GM13976 (cell line): ENCODE measurements at regions not wholly inside any gene's neighbourhood (a gene's known extent, or its start where the extent isn't known, plus 50 kb on each side); places are given as distances from the start of the nearest gene placed in this dataset.

ENCODE experiments used
- DNase-seq: peaks from one replicate; pipeline ENCODE4 v3.0.0; 2012; ENCODE audit warnings: low spot score
- in situ Hi-C: fragments of 300-500 bp; cut with MboI; formaldehyde crosslinking; loops from one replicate; pipeline ENCODE4 v1.12.0; 2022; ENCODE audit warnings: low sequenced_read_pairs, mixed read lengths, inconsistent platforms; ENCODE audit not compliant: unreplicated experiment
- TF ChIP-seq, protein P1 (sequence below): IDR thresholded peaks from 2 replicates; pipeline ENCODE4 v1.5.1; 2012; ENCODE audit warnings: borderline replicate concordance, mild to moderate bottlenecking; ENCODE audit not compliant: insufficient read depth; ENCODE audit errors: extremely low read depth, missing control alignments, control extremely low read depth

DNA sequence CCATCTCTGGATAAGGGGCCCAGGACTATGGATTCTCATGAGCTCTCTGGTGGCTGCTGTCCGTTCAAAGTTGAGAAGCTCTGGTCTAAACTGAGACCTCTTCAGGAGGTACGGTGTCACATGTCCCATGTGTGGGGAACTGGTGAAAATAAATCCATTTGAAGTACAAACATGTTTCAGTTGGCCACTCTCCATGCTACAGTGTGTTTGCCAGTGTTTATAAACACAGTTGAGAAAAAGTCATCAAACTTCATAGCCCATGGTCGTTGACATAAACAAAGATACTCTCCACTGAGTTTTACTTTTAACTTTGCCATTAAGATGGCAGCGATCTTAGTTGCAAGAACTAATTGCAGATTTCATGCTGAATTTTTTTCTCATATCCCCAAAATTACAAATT lies 72.8 kb downstream of the PSMG1 start:
- TF ChIP-seq, protein P1, sequence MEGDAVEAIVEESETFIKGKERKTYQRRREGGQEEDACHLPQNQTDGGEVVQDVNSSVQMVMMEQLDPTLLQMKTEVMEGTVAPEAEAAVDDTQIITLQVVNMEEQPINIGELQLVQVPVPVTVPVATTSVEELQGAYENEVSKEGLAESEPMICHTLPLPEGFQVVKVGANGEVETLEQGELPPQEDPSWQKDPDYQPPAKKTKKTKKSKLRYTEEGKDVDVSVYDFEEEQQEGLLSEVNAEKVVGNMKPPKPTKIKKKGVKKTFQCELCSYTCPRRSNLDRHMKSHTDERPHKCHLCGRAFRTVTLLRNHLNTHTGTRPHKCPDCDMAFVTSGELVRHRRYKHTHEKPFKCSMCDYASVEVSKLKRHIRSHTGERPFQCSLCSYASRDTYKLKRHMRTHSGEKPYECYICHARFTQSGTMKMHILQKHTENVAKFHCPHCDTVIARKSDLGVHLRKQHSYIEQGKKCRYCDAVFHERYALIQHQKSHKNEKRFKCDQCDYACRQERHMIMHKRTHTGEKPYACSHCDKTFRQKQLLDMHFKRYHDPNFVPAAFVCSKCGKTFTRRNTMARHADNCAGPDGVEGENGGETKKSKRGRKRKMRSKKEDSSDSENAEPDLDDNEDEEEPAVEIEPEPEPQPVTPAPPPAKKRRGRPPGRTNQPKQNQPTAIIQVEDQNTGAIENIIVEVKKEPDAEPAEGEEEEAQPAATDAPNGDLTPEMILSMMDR, result no peak
- in situ Hi-C loops, result no loop called here

DNA sequence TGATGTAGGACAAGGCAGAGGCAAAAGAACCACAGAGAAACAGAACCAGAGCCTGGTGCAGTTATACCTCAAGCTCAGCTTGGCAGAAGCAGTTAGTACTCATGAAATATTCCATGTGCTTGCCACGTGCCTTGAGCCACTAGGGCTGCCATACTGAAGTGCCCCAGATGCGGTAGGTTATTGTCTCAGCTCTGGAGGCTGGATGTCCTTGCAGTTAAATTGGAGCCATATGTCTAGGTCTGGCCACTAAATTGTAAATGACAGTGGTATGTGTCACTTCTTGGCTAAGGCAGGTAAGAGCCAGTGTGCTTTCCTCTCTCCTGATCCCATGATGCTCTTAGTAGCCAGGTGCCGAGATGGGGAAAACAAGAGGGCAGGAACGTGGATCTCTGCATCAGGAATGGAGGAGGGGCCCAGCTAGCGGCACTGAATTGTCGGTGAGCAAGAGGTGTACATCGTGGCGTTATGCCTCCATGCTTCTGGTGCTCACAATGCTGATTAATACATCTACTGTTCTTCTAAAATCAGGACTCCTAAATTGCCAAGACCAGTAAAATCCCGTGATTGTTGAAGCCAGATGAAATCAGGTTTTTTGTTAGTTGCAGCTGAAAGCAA lies 73.5 kb downstream of the PSMG1 start:
- in situ Hi-C loops, result no loop called here
- no peak for DNase-seq
- TF ChIP-seq, protein P1, result no peak

More for the DNA sequence above, 72.8 kb downstream of the PSMG1 start:
- no peak for DNase-seq

DNA sequence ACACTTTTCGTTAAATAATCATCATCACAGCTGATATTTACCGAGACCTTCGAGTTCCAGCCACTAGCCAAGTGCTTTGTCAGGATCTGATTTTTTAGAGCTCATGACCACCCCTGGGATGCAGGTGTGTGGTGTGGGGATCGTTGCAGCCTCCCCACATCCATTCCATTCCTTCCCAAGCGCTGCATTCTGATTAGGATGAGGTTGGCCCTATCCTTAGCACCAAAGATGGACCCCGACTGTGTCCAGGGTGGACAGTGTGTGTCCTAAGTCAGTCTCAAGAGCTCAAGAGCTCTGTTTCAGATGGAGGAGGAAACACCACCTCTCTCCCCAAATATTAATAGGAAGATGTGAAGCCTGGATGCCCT lies 74.1 kb downstream of the PSMG1 start:
- DNase-seq, result no peak
- TF ChIP-seq, protein P1, result no peak
- in situ Hi-C loops, result no loop called here

DNA sequence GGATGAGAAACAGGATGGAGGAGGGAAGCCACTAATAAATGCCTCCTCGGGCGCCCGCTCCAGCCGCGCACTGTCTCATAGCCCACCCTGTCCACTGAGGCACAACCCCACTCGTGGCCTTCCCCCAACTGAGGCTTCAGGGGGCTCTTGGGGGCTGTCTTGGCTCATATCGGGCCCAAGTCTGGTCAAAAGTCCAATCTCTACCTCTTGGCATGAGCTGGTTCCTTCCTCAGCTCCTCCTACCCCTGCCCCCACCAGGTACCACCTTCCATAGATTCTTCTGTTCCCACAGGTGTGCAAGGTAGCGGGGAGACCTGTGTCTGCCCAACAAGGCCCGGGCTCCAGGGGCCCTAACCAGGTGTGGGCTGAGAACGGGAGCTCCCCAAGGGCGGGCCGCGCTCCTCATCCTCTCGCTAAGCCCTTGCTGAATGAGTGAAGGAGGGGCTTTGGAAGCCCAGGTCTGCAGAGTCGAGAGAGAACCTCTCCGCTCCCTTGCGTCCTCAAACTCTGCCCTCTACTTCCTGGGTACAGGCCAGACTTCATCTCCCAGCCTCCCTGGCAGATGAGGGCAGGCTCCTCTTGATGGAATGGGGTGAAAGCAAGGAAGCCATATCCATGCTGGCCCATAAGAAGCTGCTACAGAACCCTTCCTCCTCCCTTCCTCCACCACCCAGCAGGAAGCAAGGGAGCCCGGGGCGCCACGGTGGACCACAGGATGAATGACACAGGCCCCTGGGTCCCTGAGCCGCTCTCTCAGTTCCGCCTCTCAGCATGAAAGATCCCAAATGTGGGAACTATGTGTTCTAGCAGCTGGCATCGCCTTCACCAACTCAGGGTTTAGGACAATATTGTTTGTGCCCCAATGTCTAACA lies 74.7 kb downstream of the PSMG1 start:
- TF ChIP-seq, protein P1, result no peak
- no peak for DNase-seq
- in situ Hi-C loops, result no loop called here

DNA sequence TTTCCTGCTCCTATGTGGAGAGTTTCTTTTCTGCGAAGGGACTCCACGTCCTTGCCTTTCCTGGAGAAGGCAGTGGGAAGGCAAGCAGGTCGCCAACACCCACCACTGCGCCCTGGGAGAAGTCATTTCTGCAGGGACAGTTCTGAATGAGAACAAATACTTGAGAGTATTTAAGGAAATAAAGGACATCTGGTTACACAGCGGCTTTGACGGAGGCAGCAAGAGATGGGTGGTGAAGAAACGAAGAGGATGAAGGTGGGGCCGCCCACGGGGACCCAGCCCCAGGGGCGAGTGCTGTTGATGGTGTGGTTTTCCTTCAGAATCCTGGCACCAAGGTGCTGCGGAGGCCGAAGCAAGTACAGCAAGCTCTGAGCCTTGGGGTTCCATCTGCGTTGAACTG lies 75.5 kb downstream of the PSMG1 start:
- in situ Hi-C loops, result no loop called here
- TF ChIP-seq, protein P1, result no peak
- DNase-seq, result no peak

DNA sequence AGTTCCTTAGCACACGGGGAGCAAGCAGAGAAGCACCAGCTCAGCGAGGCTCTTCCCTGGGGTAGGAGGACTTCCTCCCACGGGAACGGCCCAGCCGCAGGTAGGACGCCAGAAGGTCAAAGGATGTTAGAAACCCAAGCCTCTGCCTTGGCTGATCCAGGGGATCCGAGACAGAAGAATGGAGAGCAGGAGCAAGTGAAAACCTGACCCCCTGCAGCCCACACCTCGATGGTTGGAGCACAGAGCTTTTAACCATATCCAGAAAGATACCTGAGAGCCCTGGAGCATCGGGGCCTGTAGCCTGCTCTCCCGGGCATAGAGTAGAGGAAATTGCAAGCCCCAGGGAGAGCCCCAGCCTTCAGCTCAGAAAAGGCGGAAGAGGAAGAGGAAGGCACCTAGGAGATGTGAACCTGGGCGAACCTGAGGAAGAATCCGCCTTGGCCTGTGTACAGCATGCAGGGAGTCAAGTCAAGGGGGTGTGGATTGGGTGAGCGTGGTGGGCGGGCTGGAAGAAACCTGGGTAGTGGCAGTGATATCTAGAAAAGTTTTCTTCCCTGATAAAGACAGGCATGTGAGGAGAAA lies 76.3 kb downstream of the PSMG1 start:
- TF ChIP-seq, protein P1, result no peak
- in situ Hi-C loops, result no loop called here
- DNase-seq, result no peak
